ENCODE measurements at regions not wholly inside any gene's neighbourhood (a gene's known extent, or its start where the extent isn't known, plus 50 kb on each side); places are given as distances from the start of the nearest gene placed in this dataset.

DNA sequence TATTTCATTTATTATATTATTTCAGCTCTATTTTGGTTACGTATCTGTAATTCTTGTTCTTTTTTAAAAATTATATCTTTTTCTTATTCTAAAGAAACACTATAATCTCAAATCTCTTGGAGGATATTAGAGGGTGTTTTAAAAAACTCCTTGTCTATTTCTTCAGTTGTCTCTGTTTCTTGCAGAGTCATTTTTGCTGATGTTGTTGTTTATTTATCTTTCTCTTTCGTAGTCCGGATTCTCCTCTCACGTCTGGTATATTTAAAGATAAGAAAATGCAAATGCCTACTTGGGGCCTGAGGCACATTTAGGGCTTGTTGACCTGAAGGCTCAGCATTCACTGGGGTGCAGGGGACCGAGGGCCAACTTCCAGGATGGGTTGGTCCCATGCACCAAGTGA lies 181.2 kb upstream of the CTBP2 start:
- FAIRE-seq = no peak
- Histone ChIP-seq H3K4me3 (no peak overlapping the region), H3K4me1 (ENCODE audit: control insufficient read depth, insufficient read depth, low read length) (no peaks in the 10 kb centered on the region), H3K36me3 (ENCODE audit: control insufficient read depth in 2 of 2, insufficient read depth in 2 of 2, low read length in 1 of 2) (no peaks in the 10 kb centered on the region), H3K9ac (ENCODE audit: control insufficient read depth, insufficient read depth, low read length) (no peak overlapping the region), H3K27me3 (replicated peaks in 1 of 2; ENCODE audit: control insufficient read depth in 2 of 2, insufficient read depth in 2 of 2, low read length in 1 of 2) (no peaks in the 10 kb centered on the region), H4K20me1 (ENCODE audit: control insufficient read depth, insufficient read depth) (no peaks in the 10 kb centered on the region), H3K27ac (ENCODE audit: control insufficient read depth, insufficient read depth) (no peak overlapping the region), H3K9me3 (replicated peaks; ENCODE audit: control insufficient read depth, insufficient read depth, low read length) (no peaks in the 10 kb centered on the region), H2AFZ (ENCODE audit: control insufficient read depth, low read depth, low read length) (no peak overlapping the region), H3K4me2 (ENCODE audit: control insufficient read depth, insufficient read depth) (no peak overlapping the region), H3K79me2 (ENCODE audit: control insufficient read depth, insufficient read depth, low read length) (no peaks in the 10 kb centered on the region)
- CTCF ChIA-PET = interaction anchor here (1.6 kb wide), 1 partner anchor 294 kb away, joined by 5 read pairs; no protein-coding TSS in a partner anchor
- SMC1A ChIA-PET (ENCODE audit: uncharacterized antibody, unreplicated experiment) = no interaction called here
- 46% methylated on average over 5 of the region's 5 CpGs for WGBS (ENCODE audit: insufficient coverage, insufficient replicate concordance, low lambda C conversion rate, missing lambda C conversion rate)
- BruUV-seq (replicated peaks) = no TSS peak
- TF ChIP-seq NFXL1 (IDR thresholded peaks at IDR 0.05; ENCODE audit: borderline replicate concordance) = no peak
- TF ChIP-seq RUNX3 (IDR thresholded peaks at IDR 0.05; ENCODE audit: low read length) = no peak
- TF ChIP-seq, protein P1, sequence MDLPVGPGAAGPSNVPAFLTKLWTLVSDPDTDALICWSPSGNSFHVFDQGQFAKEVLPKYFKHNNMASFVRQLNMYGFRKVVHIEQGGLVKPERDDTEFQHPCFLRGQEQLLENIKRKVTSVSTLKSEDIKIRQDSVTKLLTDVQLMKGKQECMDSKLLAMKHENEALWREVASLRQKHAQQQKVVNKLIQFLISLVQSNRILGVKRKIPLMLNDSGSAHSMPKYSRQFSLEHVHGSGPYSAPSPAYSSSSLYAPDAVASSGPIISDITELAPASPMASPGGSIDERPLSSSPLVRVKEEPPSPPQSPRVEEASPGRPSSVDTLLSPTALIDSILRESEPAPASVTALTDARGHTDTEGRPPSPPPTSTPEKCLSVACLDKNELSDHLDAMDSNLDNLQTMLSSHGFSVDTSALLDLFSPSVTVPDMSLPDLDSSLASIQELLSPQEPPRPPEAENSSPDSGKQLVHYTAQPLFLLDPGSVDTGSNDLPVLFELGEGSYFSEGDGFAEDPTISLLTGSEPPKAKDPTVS (IDR thresholded peaks at IDR 0.05; ENCODE audit: low read depth, low read length) = no peak
- TF ChIP-seq PRDM15 (CRISPR knock-in tag; IDR thresholded peaks at IDR 0.05) = no peak
- TF ChIP-seq MYC (IDR thresholded peaks at IDR 0.05; ENCODE audit: insufficient read depth, insufficient read length, insufficient replicate concordance, low read length, severe bottlenecking) = no peak
- TF ChIP-seq CBFB (IDR thresholded peaks at IDR 0.05; ENCODE audit: low read depth) = no peak
- no peak for TF ChIP-seq REST (IDR thresholded peaks at IDR 0.05; ENCODE audit: low read depth, low read length)
- TF ChIP-seq PKNOX1 (IDR thresholded peaks at IDR 0.05) = no peak
- TF ChIP-seq STAT3 (IDR thresholded peaks at IDR 0.05; ENCODE audit: low read depth, low read length) = no peak
- no peak for TF ChIP-seq RB1 (IDR thresholded peaks at IDR 0.05; ENCODE audit: borderline replicate concordance)
- TF ChIP-seq POLR2AphosphoS2 (IDR thresholded peaks at IDR 0.05; ENCODE audit: low read depth, low read length) = no peak
- TF ChIP-seq ZBED1 (IDR thresholded peaks at IDR 0.05; ENCODE audit: borderline replicate concordance) = no peak
- no peak for TF ChIP-seq TARDBP (IDR thresholded peaks at IDR 0.05; ENCODE audit: borderline replicate concordance)
- no peak for TF ChIP-seq ZNF24 (IDR thresholded peaks at IDR 0.05)
- TF ChIP-seq MYB (IDR thresholded peaks at IDR 0.05; ENCODE audit: borderline replicate concordance, low read depth, low read length) = no peak
- no peak for TF ChIP-seq TAF1 (IDR thresholded peaks at IDR 0.05; ENCODE audit: borderline replicate concordance, low read depth, low read length)
- TF ChIP-seq FOXM1 (IDR thresholded peaks at IDR 0.05; ENCODE audit: low read depth, low read length) = no peak
- POLR2A ChIA-PET = no interaction called here
- intact Hi-C loops (cut with micrococcal nuclease; ENCODE audit: unreplicated experiment) = no loop called here
- no peak for ATAC-seq
- RAD21 ChIA-PET (ENCODE audit: unreplicated experiment) = no interaction called here
- in situ Hi-C loops (cut with MboI) = loop anchor here (5.0 kb wide), 1 partner anchor 294 kb away; no protein-coding TSS in a partner anchor
- no peak for DNase-seq (ENCODE audit: low read depth, low spot score)
